Muscle layer of duodenum (tissue), 2 donors: ENCODE measurements at regions not wholly inside any gene's neighbourhood (a gene's known extent, or its start where the extent isn't known, plus 50 kb on each side); places are given as distances from the start of the nearest gene placed in this dataset.
"Not testable (repeated sequence)": the region's sequence is repeated elsewhere in the genome, so short reads cannot be mapped to it uniquely, and the experiment has no call there.

Experiments used
- H3K27ac ChIP-seq: one replicate; pipeline ENCODE4 v1.7.0; 2013; ENCODE audit warnings: mild to moderate bottlenecking, low read length
- H3K27me3 ChIP-seq: one replicate; pipeline ENCODE4 v1.7.0; 2013; ENCODE audit warnings: low read depth, mild to moderate bottlenecking, control low read depth, low read length
- H3K36me3 ChIP-seq, 2 donors: one replicate each; pipeline ENCODE4 v1.7.0; 2013; ENCODE audit warnings: low read length in 2 of 2, control low read depth in 1 of 2, mild to moderate bottlenecking in 1 of 2; ENCODE audit not compliant: insufficient read depth in 2 of 2, control insufficient read depth in 1 of 2
- H3K4me1 ChIP-seq, 2 donors: one replicate each; pipeline ENCODE4 v1.7.0; 2013; ENCODE audit warnings: low read length in 2 of 2, mild to moderate bottlenecking in 2 of 2, control low read depth in 1 of 2, moderate library complexity in 1 of 2; ENCODE audit not compliant: insufficient read depth in 2 of 2, control insufficient read depth in 1 of 2
- H3K4me3 ChIP-seq, 2 donors: one replicate each; pipeline ENCODE4 v1.7.0; 2013; ENCODE audit warnings: low read length in 2 of 2, low read depth in 1 of 2, mild to moderate bottlenecking in 1 of 2
- H3K9me3 ChIP-seq, 2 donors: one replicate each; pipeline ENCODE4 v1.7.0; 2013; ENCODE audit warnings: low read length in 2 of 2, control low read depth in 1 of 2, mild to moderate bottlenecking in 1 of 2; ENCODE audit not compliant: control insufficient read depth in 1 of 2
- donor health status: healthy.

DNA sequence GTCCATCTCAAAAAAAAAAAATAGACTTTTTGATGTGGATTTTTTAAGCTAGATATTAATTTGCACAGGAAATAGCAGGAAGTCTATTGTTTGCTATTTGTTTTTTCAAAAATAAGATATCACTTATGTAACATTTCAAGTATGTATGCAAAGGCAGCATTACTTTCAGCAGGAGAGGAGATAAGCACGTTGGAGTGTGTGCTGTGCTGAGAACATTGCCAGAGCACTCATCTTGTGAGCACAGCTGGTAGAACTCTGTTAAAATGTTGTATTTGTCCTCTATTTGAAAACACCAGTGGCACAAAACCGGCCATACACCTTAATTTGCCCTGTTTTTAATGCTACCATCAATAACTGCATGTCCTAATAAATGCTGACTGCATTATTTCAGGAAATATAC is 1061.9 kb upstream of the CDH18 start:
- no peaks in the 10 kb centered on the region for H3K36me3 ChIP-seq
- H3K27ac ChIP-seq: no peak overlapping the region
- no peaks in the 10 kb centered on the region for H3K4me1 ChIP-seq
- H3K27me3 ChIP-seq: no peaks in the 10 kb centered on the region
- no peaks in the 10 kb centered on the region for H3K9me3 ChIP-seq
- H3K4me3 ChIP-seq: no peak overlapping the region

DNA sequence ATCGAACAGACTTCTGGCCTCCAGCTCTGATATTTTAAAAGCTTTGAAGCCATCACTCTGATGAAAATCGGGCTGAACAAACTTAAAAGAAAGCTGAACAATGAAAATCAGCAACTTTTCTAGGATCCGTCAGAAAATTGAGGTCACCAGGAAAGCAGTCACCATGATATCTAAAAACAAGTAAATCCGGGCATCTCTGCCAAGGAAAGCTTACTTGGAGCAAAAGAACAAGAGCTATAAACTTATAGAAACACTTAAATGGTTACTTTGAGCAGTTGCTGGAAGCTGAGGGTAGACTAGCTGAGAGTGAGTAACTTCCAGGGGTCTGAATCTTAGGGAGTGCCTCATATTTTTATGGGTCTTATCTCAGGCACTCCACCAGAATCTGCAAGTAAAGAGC is 1043.0 kb upstream of the CDH18 start:
- no peaks in the 10 kb centered on the region for H3K27me3 ChIP-seq
- no peaks in the 10 kb centered on the region for H3K9me3 ChIP-seq
- H3K4me3 ChIP-seq: no peak overlapping the region
- H3K4me1 ChIP-seq: no peaks in the 10 kb centered on the region
- H3K27ac ChIP-seq: no peak overlapping the region
- no peaks in the 10 kb centered on the region for H3K36me3 ChIP-seq

DNA sequence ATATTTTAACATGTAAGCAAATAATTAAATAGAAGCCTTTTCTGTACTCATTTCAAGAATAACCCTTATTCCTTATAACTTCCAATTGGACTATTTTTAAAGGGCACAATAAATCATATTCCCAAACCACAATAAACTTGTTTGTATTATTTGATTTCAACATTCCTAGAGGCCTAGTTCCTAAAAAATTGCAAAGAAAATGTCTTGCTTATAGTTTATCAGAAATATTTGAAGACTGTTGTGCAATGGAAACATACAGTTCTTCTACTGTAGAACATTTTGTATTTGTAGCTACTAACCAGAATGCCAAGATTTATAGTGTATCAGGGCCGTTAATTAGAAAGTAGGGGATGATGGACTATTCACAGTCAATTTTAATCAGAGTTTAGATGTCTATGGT is 1037.0 kb upstream of the CDH18 start:
- Histone ChIP-seq H3K27ac (no peak overlapping the region), H3K4me3 (no peak overlapping the region), H3K36me3 (no peaks in the 10 kb centered on the region)

GRCh38 chr5:21013237-21013636 is 1025.2 kb upstream of the CDH18 start:
- Histone ChIP-seq H3K27me3 (no peaks in the 10 kb centered on the region), H3K4me1 (no peaks in the 10 kb centered on the region), H3K36me3 (no peaks in the 10 kb centered on the region), H3K4me3 (no peak overlapping the region), H3K9me3 (no peaks in the 10 kb centered on the region), H3K27ac (no peak overlapping the region)

More for the DNA sequence above, 1037.0 kb upstream of the CDH18 start:
- H3K4me1 ChIP-seq: no peaks in the 10 kb centered on the region
- no peaks in the 10 kb centered on the region for H3K27me3 ChIP-seq
- H3K9me3 ChIP-seq: peaks cover 0 to 4% of the 10 kb centered on the region in 2 donors

DNA sequence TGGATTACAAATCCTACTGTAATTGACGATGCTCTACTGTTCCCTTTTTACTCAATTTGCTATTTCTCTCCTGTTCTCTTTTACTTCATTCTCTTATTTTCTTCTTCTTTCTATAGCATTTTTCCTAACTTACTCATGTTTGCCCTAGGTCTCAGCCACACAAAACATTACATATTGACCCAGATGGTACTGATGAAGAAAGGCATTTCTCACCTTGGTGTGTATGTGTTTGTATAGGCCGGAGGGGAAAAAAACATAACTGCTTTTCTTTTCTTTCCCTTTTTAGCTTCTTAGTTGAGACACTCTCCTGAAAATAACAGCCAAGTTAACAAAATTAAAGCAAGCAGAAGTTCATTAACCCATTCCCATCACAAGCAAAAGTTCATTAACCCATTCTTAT is 1019.8 kb upstream of the CDH18 start:
- no peak overlapping the region for H3K4me3 ChIP-seq
- no peaks in the 10 kb centered on the region for H3K27me3 ChIP-seq
- no peaks in the 10 kb centered on the region for H3K4me1 ChIP-seq
- no peak overlapping the region for H3K27ac ChIP-seq
- H3K9me3 ChIP-seq: no peaks in the 10 kb centered on the region
- H3K36me3 ChIP-seq: no peaks in the 10 kb centered on the region

GRCh38 chr5:20988933-20989332 is 1000.9 kb upstream of the CDH18 start:
- not testable (repeated sequence) for H3K4me3 ChIP-seq, H3K36me3 ChIP-seq, H3K27me3 ChIP-seq, H3K4me1 ChIP-seq, H3K27ac ChIP-seq
- peaks cover 0 to 22% of the 10 kb centered on the region in 2 donors for H3K9me3 ChIP-seq

DNA sequence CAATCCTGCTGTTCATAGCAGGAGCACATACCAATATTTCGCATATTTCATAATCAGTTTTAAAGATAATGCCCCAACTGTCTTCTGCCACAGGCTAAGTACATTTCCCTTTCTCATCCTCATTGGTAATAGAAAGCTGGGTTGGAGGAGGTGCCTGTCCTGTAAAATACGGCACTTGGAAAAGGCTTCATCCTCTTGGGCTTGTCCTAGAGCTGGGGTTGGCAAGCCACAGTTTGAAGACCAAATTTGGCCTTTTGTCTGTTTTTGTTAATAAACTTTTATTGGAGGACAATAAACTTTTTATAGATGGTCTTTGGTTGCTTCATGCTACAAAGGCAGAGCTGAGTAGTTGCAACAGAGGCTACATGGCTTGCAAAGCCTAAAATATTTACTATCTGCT is 997.8 kb upstream of the CDH18 start:
- Histone ChIP-seq H3K36me3 (no peaks in the 10 kb centered on the region), H3K27ac (no peak overlapping the region), H3K4me3 (no peak overlapping the region), H3K4me1 (no peaks in the 10 kb centered on the region), H3K27me3 (no peaks in the 10 kb centered on the region), H3K9me3 (peaks cover 0 to 20% of the 10 kb centered on the region in 2 donors)

- Histone ChIP-seq H3K9me3 (no peaks in the 10 kb centered on the region), H3K36me3 (no peaks in the 10 kb centered on the region), H3K4me1 (no peaks in the 10 kb centered on the region), H3K4me3 (no peak overlapping the region), H3K27me3 (no peaks in the 10 kb centered on the region), H3K27ac (no peak overlapping the region)
These were observed 986.4 kb upstream of the CDH18 start for GRCh38 chr5:20974426-20974825.

GRCh38 chr5:20972419-20972925 is 984.5 kb upstream of the CDH18 start:
- H3K27ac ChIP-seq: peak overlapping the region; percentile 40

DNA sequence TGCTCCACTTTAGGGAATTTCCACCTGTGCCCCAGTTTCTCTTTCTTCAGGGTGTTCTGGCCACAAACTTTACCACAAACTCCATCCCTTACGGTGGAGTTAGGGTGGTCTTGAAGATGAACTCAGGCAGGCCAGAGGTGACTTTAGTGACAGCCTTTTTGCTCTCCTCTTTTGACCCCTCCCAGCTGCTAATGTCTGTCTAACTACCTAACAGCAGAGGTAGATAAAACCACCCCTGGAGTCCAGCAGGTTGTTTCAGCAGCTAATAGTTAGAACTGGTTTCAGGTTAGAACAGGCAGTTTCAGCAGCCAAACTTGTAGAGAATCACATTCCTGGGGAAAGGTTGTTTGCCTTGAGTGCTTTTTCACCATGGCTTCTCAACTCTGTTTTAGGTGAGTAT is 971.3 kb upstream of the CDH18 start:
- Histone ChIP-seq H3K4me3 (no peak overlapping the region), H3K36me3 (no peaks in the 10 kb centered on the region), H3K9me3 (peaks cover 0 to 4% of the 10 kb centered on the region in 2 donors), H3K4me1 (no peaks in the 10 kb centered on the region), H3K27ac (no peak overlapping the region), H3K27me3 (no peaks in the 10 kb centered on the region)

More at GRCh38 chr5:20972419-20972925, 984.5 kb upstream of the CDH18 start:
- H3K27me3 ChIP-seq: no peaks in the 10 kb centered on the region
- H3K4me3 ChIP-seq: peak overlapping the region; percentile 32 to 54
- H3K36me3 ChIP-seq: no peaks in the 10 kb centered on the region
- no peaks in the 10 kb centered on the region for H3K9me3 ChIP-seq
- H3K4me1 ChIP-seq: no peaks in the 10 kb centered on the region

DNA sequence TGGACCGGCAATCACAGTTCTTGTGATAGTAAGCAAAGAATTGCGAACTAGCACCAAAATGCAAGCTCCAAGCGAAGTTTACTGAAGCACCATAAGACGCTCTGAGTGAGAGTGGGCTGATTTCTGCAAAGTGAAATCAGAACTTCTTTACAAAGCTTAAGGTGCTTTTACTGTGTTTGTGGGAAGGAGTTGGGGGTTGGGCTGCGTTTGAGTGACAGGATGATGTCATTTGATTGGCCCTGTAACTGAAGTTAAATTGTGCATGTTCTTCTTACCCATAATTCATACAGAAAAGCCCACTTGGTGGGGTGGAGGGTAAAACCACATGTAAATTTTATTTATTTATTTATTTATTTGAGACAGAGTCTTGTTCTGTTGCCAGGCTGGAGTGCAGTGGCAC is 970.6 kb upstream of the CDH18 start:
- Histone ChIP-seq H3K36me3 (no peaks in the 10 kb centered on the region), H3K9me3 (peaks cover 0 to 4% of the 10 kb centered on the region in 2 donors), H3K4me1 (no peaks in the 10 kb centered on the region), H3K27ac (no peak overlapping the region), H3K4me3 (no peak overlapping the region), H3K27me3 (no peaks in the 10 kb centered on the region)

GRCh38 chr5:20956134-20956533 is 968.1 kb upstream of the CDH18 start:
- H3K27ac ChIP-seq: no peak overlapping the region
- no peaks in the 10 kb centered on the region for H3K4me1 ChIP-seq
- no peaks in the 10 kb centered on the region for H3K27me3 ChIP-seq
- H3K36me3 ChIP-seq: no peaks in the 10 kb centered on the region
- H3K9me3 ChIP-seq: peaks cover 0 to 4% of the 10 kb centered on the region in 2 donors
- no peak overlapping the region for H3K4me3 ChIP-seq
